ENCODE measurements at regions not wholly inside any gene's neighbourhood (a gene's known extent, or its start where the extent isn't known, plus 50 kb on each side); places are given as distances from the start of the nearest gene placed in this dataset.

DNA sequence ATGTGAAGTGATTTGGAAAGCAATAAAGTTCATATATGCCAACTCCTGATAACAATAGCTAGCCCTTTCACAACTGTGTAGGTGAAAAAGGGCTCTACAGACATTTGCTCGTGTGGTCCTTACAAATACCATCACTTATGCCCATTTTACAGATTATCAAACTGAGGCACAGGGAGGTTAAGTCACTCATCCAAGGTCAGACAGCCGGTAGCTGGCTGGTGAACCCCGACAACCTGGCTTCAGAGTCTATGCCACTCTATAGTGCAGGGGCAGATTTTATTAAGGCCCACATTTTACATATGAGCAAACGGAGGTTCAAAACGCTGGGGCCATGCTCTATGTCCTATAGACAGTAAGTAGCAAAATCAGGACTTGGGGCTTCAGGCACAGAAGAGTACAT is 280.5 kb downstream of the RRAGC start:
- TF ChIP-seq, protein P1, sequence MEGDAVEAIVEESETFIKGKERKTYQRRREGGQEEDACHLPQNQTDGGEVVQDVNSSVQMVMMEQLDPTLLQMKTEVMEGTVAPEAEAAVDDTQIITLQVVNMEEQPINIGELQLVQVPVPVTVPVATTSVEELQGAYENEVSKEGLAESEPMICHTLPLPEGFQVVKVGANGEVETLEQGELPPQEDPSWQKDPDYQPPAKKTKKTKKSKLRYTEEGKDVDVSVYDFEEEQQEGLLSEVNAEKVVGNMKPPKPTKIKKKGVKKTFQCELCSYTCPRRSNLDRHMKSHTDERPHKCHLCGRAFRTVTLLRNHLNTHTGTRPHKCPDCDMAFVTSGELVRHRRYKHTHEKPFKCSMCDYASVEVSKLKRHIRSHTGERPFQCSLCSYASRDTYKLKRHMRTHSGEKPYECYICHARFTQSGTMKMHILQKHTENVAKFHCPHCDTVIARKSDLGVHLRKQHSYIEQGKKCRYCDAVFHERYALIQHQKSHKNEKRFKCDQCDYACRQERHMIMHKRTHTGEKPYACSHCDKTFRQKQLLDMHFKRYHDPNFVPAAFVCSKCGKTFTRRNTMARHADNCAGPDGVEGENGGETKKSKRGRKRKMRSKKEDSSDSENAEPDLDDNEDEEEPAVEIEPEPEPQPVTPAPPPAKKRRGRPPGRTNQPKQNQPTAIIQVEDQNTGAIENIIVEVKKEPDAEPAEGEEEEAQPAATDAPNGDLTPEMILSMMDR (IDR thresholded peaks at IDR 0.05): no peak
- no peak for TF ChIP-seq POLR2A (IDR thresholded peaks at IDR 0.05)

Data from adrenal gland (tissue), 5 donors.